ENCODE measurements at regions not wholly inside any gene's neighbourhood (a gene's known extent, or its start where the extent isn't known, plus 50 kb on each side); places are given as distances from the start of the nearest gene placed in this dataset.

DNA sequence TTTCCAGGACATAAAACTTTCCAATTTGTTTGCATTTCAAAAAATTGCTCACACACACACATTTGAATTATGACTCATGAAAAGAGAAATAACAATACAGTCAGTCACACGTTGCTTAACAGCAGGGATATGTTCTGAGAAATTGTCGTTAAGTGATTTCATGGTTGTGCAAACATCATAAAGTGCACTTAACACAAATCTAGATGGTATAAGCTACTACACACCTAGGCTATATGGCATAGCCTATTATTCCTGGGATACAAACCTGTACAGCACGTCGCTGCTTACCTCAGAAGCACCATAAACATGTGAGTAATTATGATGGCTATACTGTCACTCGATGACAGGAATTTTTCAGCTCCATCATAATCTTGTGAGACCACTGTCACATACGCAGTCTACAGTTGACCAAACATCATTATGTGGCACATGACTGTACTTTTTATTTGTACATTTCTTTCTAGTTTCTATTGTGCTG lies 378.2 kb downstream of the ACTL7B start:
- no peak overlapping the region for H3K27ac ChIP-seq (ENCODE audit: low read depth, low read length)
- no peak overlapping the region for H4K91ac ChIP-seq (ENCODE audit: low read depth, low read length)
- no peak overlapping the region for H2BK120ac ChIP-seq (ENCODE audit: insufficient read depth, low read length, poor library complexity)
- no peak overlapping the region for H3K14ac ChIP-seq (ENCODE audit: low read length)
- H2AK5ac ChIP-seq (ENCODE audit: low read length): no peak overlapping the region
- peaks cover 9% of the 10 kb centered on the region in 2 experiments for H3K4me1 ChIP-seq (ENCODE audit: control insufficient read depth in 1 of 2, insufficient read depth in 2 of 2, low read length in 2 of 2)
- H3K4me2 ChIP-seq (ENCODE audit: low read length): no peak overlapping the region
- H3K23ac ChIP-seq (ENCODE audit: low read length): no peak overlapping the region
- H3K27me3 ChIP-seq (ENCODE audit: insufficient read depth, low read length): no peaks in the 10 kb centered on the region
- no peaks in the 10 kb centered on the region for H3K36me3 ChIP-seq (ENCODE audit: control insufficient read depth in 1 of 2, insufficient read depth in 2 of 2, low read length in 2 of 2)
- WGBS (ENCODE audit: extremely low coverage, insufficient coverage, insufficient read length): no CpG with 5 or more reads among the region's 6 CpGs
- H2AFZ ChIP-seq (ENCODE audit: insufficient read depth, low read length, poor library complexity): no peak overlapping the region
- H3K4me3 ChIP-seq (ENCODE audit: low read depth, low read length): no peak overlapping the region
- peaks cover 1% of the 10 kb centered on the region for H3K79me1 ChIP-seq (ENCODE audit: low read length)
- H2BK5ac ChIP-seq (ENCODE audit: low read depth, low read length, poor library complexity): no peak overlapping the region
- H2BK12ac ChIP-seq (ENCODE audit: low read length): no peak overlapping the region
- H4K12ac ChIP-seq (ENCODE audit: low read depth, low read length): no peak overlapping the region
- no peak overlapping the region for H3K4ac ChIP-seq (ENCODE audit: low read depth, low read length)
- H4K8ac ChIP-seq (ENCODE audit: low read depth, low read length): no peak overlapping the region
- no peak overlapping the region for H3K18ac ChIP-seq (ENCODE audit: low read length)
- peak in 1 of 2 donors; percentile 68 for DNase-seq
- no peaks in the 10 kb centered on the region for H3K79me2 ChIP-seq (ENCODE audit: control insufficient read depth, insufficient read depth, low read length, poor library complexity)
- no peak overlapping the region for H3K9ac ChIP-seq (ENCODE audit: low read length)
- no peaks in the 10 kb centered on the region for H3K9me3 ChIP-seq (ENCODE audit: insufficient read depth, low read depth, low read length)

DNA sequence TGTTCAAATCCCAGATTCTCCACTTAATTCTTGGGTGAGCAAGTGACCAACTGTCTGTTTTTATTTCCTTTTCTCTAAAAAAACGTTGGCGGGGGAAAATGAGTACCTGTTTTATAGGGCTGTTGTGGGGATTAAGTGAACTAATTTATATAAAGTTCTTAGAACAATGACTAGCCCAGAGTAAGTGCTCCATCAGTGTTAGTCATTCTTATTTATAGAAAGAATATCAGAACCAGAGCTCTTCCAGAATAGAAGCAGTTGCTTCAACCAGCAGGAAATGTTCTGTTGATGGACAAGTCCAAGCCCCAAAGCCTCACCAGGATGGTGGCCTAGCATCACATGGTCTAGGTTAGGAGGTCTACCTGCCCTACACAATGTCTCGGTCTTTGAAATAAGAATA lies 379.2 kb downstream of the ACTL7B start:
- Histone ChIP-seq H2AFZ (ENCODE audit: insufficient read depth, low read length, poor library complexity) (no peak overlapping the region), H3K27ac (ENCODE audit: low read depth, low read length) (no peak overlapping the region), H3K23ac (ENCODE audit: low read length) (no peak overlapping the region), H4K12ac (ENCODE audit: low read depth, low read length) (no peak overlapping the region), H4K91ac (ENCODE audit: low read depth, low read length) (no peak overlapping the region), H3K79me2 (ENCODE audit: control insufficient read depth, insufficient read depth, low read length, poor library complexity) (no peaks in the 10 kb centered on the region), H3K36me3 (ENCODE audit: control insufficient read depth in 1 of 2, insufficient read depth in 2 of 2, low read length in 2 of 2) (no peaks in the 10 kb centered on the region), H3K18ac (ENCODE audit: low read length) (no peak overlapping the region), H3K27me3 (ENCODE audit: insufficient read depth, low read length) (peaks cover 3% of the 10 kb centered on the region), H2AK5ac (ENCODE audit: low read length) (no peak overlapping the region), H4K8ac (ENCODE audit: low read depth, low read length) (no peak overlapping the region), H2BK5ac (ENCODE audit: low read depth, low read length, poor library complexity) (no peak overlapping the region), H3K79me1 (ENCODE audit: low read length) (peaks cover 1% of the 10 kb centered on the region), H2BK12ac (ENCODE audit: low read length) (no peak overlapping the region), H3K4ac (ENCODE audit: low read depth, low read length) (no peak overlapping the region), H2BK120ac (ENCODE audit: insufficient read depth, low read length, poor library complexity) (no peak overlapping the region), H3K9ac (ENCODE audit: low read length) (no peak overlapping the region), H3K14ac (ENCODE audit: low read length) (no peak overlapping the region), H3K4me1 (ENCODE audit: control insufficient read depth in 1 of 2, insufficient read depth in 2 of 2, low read length in 2 of 2) (peaks cover 9% of the 10 kb centered on the region in 2 experiments), H3K4me3 (ENCODE audit: low read depth, low read length) (no peak overlapping the region), H3K4me2 (ENCODE audit: low read length) (no peak overlapping the region), H3K9me3 (ENCODE audit: insufficient read depth, low read depth, low read length) (no peaks in the 10 kb centered on the region)
- DNase-seq: no peak
- WGBS (ENCODE audit: extremely low coverage, insufficient coverage, insufficient read length): no CpG with 5 or more reads among the region's 3 CpGs

DNA sequence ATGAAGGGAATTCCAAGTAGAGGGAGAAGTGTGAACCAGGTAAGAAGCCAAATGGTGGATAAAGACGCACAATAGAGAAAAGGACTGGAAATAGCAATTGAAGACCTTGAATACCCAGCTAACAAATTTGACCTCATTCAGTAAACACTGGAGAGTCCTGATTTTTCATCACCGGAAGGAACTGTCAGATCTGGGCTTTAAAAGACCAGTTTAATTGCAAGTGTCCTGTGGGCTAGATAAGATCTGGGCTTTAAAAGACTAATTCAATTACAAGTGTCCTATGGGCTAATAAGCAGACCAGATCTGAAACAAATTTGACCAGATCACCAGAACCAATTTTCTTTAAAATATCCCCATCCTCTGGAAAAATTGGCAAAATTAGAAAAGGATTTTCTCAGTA lies 380.0 kb downstream of the ACTL7B start:
- Histone ChIP-seq H3K4me2 (ENCODE audit: low read length) (no peak overlapping the region), H2BK120ac (ENCODE audit: insufficient read depth, low read length, poor library complexity) (no peak overlapping the region), H3K79me1 (ENCODE audit: low read length) (peaks cover 1% of the 10 kb centered on the region), H2BK5ac (ENCODE audit: low read depth, low read length, poor library complexity) (no peak overlapping the region), H3K4me3 (ENCODE audit: low read depth, low read length) (no peak overlapping the region), H3K4ac (ENCODE audit: low read depth, low read length) (no peak overlapping the region), H4K12ac (ENCODE audit: low read depth, low read length) (no peak overlapping the region), H3K18ac (ENCODE audit: low read length) (no peak overlapping the region), H3K9me3 (ENCODE audit: insufficient read depth, low read depth, low read length) (no peaks in the 10 kb centered on the region), H2AK5ac (ENCODE audit: low read length) (no peak overlapping the region), H3K79me2 (ENCODE audit: control insufficient read depth, insufficient read depth, low read length, poor library complexity) (no peaks in the 10 kb centered on the region), H3K36me3 (ENCODE audit: control insufficient read depth in 1 of 2, insufficient read depth in 2 of 2, low read length in 2 of 2) (no peaks in the 10 kb centered on the region), H4K91ac (ENCODE audit: low read depth, low read length) (no peak overlapping the region), H3K4me1 (ENCODE audit: control insufficient read depth in 1 of 2, insufficient read depth in 2 of 2, low read length in 2 of 2) (peaks cover 9% of the 10 kb centered on the region in 2 experiments), H3K14ac (ENCODE audit: low read length) (no peak overlapping the region), H2AFZ (ENCODE audit: insufficient read depth, low read length, poor library complexity) (no peak overlapping the region), H3K23ac (ENCODE audit: low read length) (no peak overlapping the region), H3K9ac (ENCODE audit: low read length) (no peak overlapping the region), H3K27ac (ENCODE audit: low read depth, low read length) (no peak overlapping the region), H2BK12ac (ENCODE audit: low read length) (no peak overlapping the region), H4K8ac (ENCODE audit: low read depth, low read length) (no peak overlapping the region), H3K27me3 (ENCODE audit: insufficient read depth, low read length) (peaks cover 3% of the 10 kb centered on the region)
- no peak for DNase-seq
- no CpG with 5 or more reads among the region's 2 CpGs for WGBS (ENCODE audit: extremely low coverage, insufficient coverage, insufficient read length)

DNA sequence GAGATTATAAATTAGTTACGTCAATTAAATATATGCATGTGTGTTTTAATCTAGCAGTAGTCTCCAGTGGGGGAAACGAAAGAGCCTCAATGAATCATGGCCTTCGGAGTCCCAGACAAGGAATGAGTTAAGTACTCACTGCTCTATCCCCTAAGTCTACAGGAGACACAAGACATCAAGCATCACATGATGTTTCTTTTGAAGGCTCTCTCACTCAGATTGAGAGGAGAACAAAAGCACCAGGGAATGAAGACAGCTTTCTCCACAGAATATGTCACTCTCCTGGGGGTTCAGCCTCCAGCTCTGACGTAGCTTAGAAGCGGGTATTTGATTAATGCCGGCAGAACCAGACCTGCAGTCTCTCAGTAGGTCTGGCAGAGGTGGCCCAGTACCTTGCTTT lies 381.4 kb downstream of the ACTL7B start:
- Histone ChIP-seq H4K91ac (ENCODE audit: low read depth, low read length) (no peak overlapping the region), H2AK5ac (ENCODE audit: low read length) (no peak overlapping the region), H3K4me2 (ENCODE audit: low read length) (no peak overlapping the region), H2BK12ac (ENCODE audit: low read length) (no peak overlapping the region), H3K79me2 (ENCODE audit: control insufficient read depth, insufficient read depth, low read length, poor library complexity) (no peaks in the 10 kb centered on the region), H3K4me3 (ENCODE audit: low read depth, low read length) (no peak overlapping the region), H3K4me1 (ENCODE audit: control insufficient read depth in 1 of 2, insufficient read depth in 2 of 2, low read length in 2 of 2) (peaks cover 9% of the 10 kb centered on the region in 2 experiments), H3K27ac (ENCODE audit: low read depth, low read length) (no peak overlapping the region), H2BK5ac (ENCODE audit: low read depth, low read length, poor library complexity) (no peak overlapping the region), H3K23ac (ENCODE audit: low read length) (no peak overlapping the region), H3K14ac (ENCODE audit: low read length) (no peak overlapping the region), H3K36me3 (ENCODE audit: control insufficient read depth in 1 of 2, insufficient read depth in 2 of 2, low read length in 2 of 2) (no peaks in the 10 kb centered on the region), H3K27me3 (ENCODE audit: insufficient read depth, low read length) (peaks cover 3% of the 10 kb centered on the region), H3K9me3 (ENCODE audit: insufficient read depth, low read depth, low read length) (no peaks in the 10 kb centered on the region), H2AFZ (ENCODE audit: insufficient read depth, low read length, poor library complexity) (no peak overlapping the region), H3K18ac (ENCODE audit: low read length) (no peak overlapping the region), H3K79me1 (ENCODE audit: low read length) (peaks cover 1% of the 10 kb centered on the region), H4K8ac (ENCODE audit: low read depth, low read length) (no peak overlapping the region), H3K9ac (ENCODE audit: low read length) (no peak overlapping the region), H3K4ac (ENCODE audit: low read depth, low read length) (no peak overlapping the region), H2BK120ac (ENCODE audit: insufficient read depth, low read length, poor library complexity) (no peak overlapping the region), H4K12ac (ENCODE audit: low read depth, low read length) (no peak overlapping the region)
- no CpG with 5 or more reads among the region's 6 CpGs for WGBS (ENCODE audit: extremely low coverage, insufficient coverage, insufficient read length)
- DNase-seq: no peak
